ENCODE measurements at regions not wholly inside any gene's neighbourhood (a gene's known extent, or its start where the extent isn't known, plus 50 kb on each side); places are given as distances from the start of the nearest gene placed in this dataset.
"Not testable (repeated sequence)": the region's sequence is repeated elsewhere in the genome, so short reads cannot be mapped to it uniquely, and the experiment has no call there.

GRCh38 chr18:5830902-5831301, 64.4 kb downstream of the TMEM200C start:
- H3K9me3 Mint-ChIP-seq; H3K4me3 Mint-ChIP-seq; H3K27me3 Mint-ChIP-seq; H3K36me3 Mint-ChIP-seq (ENCODE audit: low read depth); H3K27ac Mint-ChIP-seq; H3K4me1 Mint-ChIP-seq (ENCODE audit: low read depth): not testable (repeated sequence)

GRCh38 chr18:5828913-5829312, 66.4 kb downstream of the TMEM200C start:
- H3K4me1 Mint-ChIP-seq (ENCODE audit: low read depth): no peaks in the 10 kb centered on the region
- peaks cover 4% of the 10 kb centered on the region for H3K27me3 Mint-ChIP-seq
- H3K27ac Mint-ChIP-seq: no peak overlapping the region
- no peaks in the 10 kb centered on the region for H3K36me3 Mint-ChIP-seq (ENCODE audit: low read depth)
- H3K9me3 Mint-ChIP-seq: no peaks in the 10 kb centered on the region
- no peak overlapping the region for H3K4me3 Mint-ChIP-seq

GRCh38 chr18:5825663-5826062, 69.7 kb downstream of the TMEM200C start:
- no peaks in the 10 kb centered on the region for H3K4me1 Mint-ChIP-seq (ENCODE audit: low read depth)

GRCh38 chr18:5824370-5824984, 70.8 kb downstream of the TMEM200C start:
- H3K27ac Mint-ChIP-seq: no peak overlapping the region
- H3K4me3 Mint-ChIP-seq: no peak overlapping the region
- H3K4me1 Mint-ChIP-seq (ENCODE audit: low read depth): no peaks in the 10 kb centered on the region
- no peaks in the 10 kb centered on the region for H3K9me3 Mint-ChIP-seq
- no peaks in the 10 kb centered on the region for H3K27me3 Mint-ChIP-seq
- no peaks in the 10 kb centered on the region for H3K36me3 Mint-ChIP-seq (ENCODE audit: low read depth)

More at GRCh38 chr18:5825663-5826062, 69.7 kb downstream of the TMEM200C start:
- no peak overlapping the region for H3K27ac Mint-ChIP-seq
- H3K4me3 Mint-ChIP-seq: no peak overlapping the region
- no peaks in the 10 kb centered on the region for H3K36me3 Mint-ChIP-seq (ENCODE audit: low read depth)
- no peaks in the 10 kb centered on the region for H3K27me3 Mint-ChIP-seq
- no peaks in the 10 kb centered on the region for H3K9me3 Mint-ChIP-seq

GRCh38 chr18:5817816-5818215, 77.5 kb downstream of the TMEM200C start:
- H3K27ac Mint-ChIP-seq: no peak overlapping the region
- H3K9me3 Mint-ChIP-seq: peaks cover 4% of the 10 kb centered on the region
- H3K4me1 Mint-ChIP-seq (ENCODE audit: low read depth): no peaks in the 10 kb centered on the region
- no peak overlapping the region for H3K4me3 Mint-ChIP-seq
- H3K27me3 Mint-ChIP-seq: peaks cover 3% of the 10 kb centered on the region
- no peaks in the 10 kb centered on the region for H3K36me3 Mint-ChIP-seq (ENCODE audit: low read depth)

- H3K4me1 Mint-ChIP-seq (ENCODE audit: low read depth): no peaks in the 10 kb centered on the region
- H3K27ac Mint-ChIP-seq: no peak overlapping the region
- peaks cover 18% of the 10 kb centered on the region for H3K9me3 Mint-ChIP-seq
- no peak overlapping the region for H3K4me3 Mint-ChIP-seq
- no peaks in the 10 kb centered on the region for H3K36me3 Mint-ChIP-seq (ENCODE audit: low read depth)
- peaks cover 8% of the 10 kb centered on the region for H3K27me3 Mint-ChIP-seq
Measured at GRCh38 chr18:5806860-5807259, 88.5 kb downstream of the TMEM200C start.

GRCh38 chr18:5787936-5788335, 107.4 kb downstream of the TMEM200C start:
- H3K4me3 Mint-ChIP-seq: no peak overlapping the region
- peaks cover 11% of the 10 kb centered on the region for H3K9me3 Mint-ChIP-seq
- H3K27me3 Mint-ChIP-seq: no peaks in the 10 kb centered on the region
- no peaks in the 10 kb centered on the region for H3K4me1 Mint-ChIP-seq (ENCODE audit: low read depth)
- H3K36me3 Mint-ChIP-seq (ENCODE audit: low read depth): no peaks in the 10 kb centered on the region
- no peak overlapping the region for H3K27ac Mint-ChIP-seq

GRCh38 chr18:5779922-5780321, 115.4 kb downstream of the TMEM200C start:
- Mint-ChIP-seq H3K27me3 (peaks cover 5% of the 10 kb centered on the region), H3K9me3 (peaks cover 5% of the 10 kb centered on the region), H3K4me3 (no peak overlapping the region), H3K36me3 (ENCODE audit: low read depth) (no peaks in the 10 kb centered on the region), H3K4me1 (ENCODE audit: low read depth) (no peaks in the 10 kb centered on the region), H3K27ac (no peak overlapping the region)

GRCh38 chr18:5772306-5773105, 122.8 kb downstream of the TMEM200C start:
- Mint-ChIP-seq H3K36me3 (ENCODE audit: low read depth) (no peaks in the 10 kb centered on the region), H3K27me3 (no peaks in the 10 kb centered on the region), H3K4me1 (ENCODE audit: low read depth) (no peaks in the 10 kb centered on the region), H3K4me3 (no peak overlapping the region), H3K27ac (no peak overlapping the region), H3K9me3 (no peaks in the 10 kb centered on the region)

GRCh38 chr18:5771343-5771742, 124.0 kb downstream of the TMEM200C start:
- H3K27me3 Mint-ChIP-seq: peaks cover 4% of the 10 kb centered on the region
- no peaks in the 10 kb centered on the region for H3K9me3 Mint-ChIP-seq
- no peaks in the 10 kb centered on the region for H3K4me1 Mint-ChIP-seq (ENCODE audit: low read depth)
- no peak overlapping the region for H3K4me3 Mint-ChIP-seq
- H3K36me3 Mint-ChIP-seq (ENCODE audit: low read depth): no peaks in the 10 kb centered on the region
- H3K27ac Mint-ChIP-seq: no peak overlapping the region

GRCh38 chr18:5770176-5770575, 125.1 kb downstream of the TMEM200C start:
- Mint-ChIP-seq H3K4me1 (ENCODE audit: low read depth) (no peaks in the 10 kb centered on the region), H3K36me3 (ENCODE audit: low read depth) (no peaks in the 10 kb centered on the region), H3K27me3 (peaks cover 10% of the 10 kb centered on the region), H3K27ac (no peak overlapping the region), H3K9me3 (no peaks in the 10 kb centered on the region), H3K4me3 (no peak overlapping the region)

GRCh38 chr18:5768454-5768853, 126.9 kb downstream of the TMEM200C start:
- H3K4me3 Mint-ChIP-seq: no peak overlapping the region
- no peak overlapping the region for H3K27ac Mint-ChIP-seq
- no peaks in the 10 kb centered on the region for H3K9me3 Mint-ChIP-seq
- H3K4me1 Mint-ChIP-seq (ENCODE audit: low read depth): no peaks in the 10 kb centered on the region
- no peaks in the 10 kb centered on the region for H3K36me3 Mint-ChIP-seq (ENCODE audit: low read depth)
- H3K27me3 Mint-ChIP-seq: peaks cover 10% of the 10 kb centered on the region

GRCh38 chr18:5759194-5759593, 136.1 kb downstream of the TMEM200C start:
- no peaks in the 10 kb centered on the region for H3K36me3 Mint-ChIP-seq (ENCODE audit: low read depth)
- peaks cover 8% of the 10 kb centered on the region for H3K27me3 Mint-ChIP-seq

GRCh38 chr18:5756823-5757222, 138.5 kb downstream of the TMEM200C start:
- Mint-ChIP-seq H3K9me3 (no peaks in the 10 kb centered on the region), H3K36me3 (ENCODE audit: low read depth) (no peaks in the 10 kb centered on the region), H3K4me3 (no peak overlapping the region), H3K27me3 (peaks cover 13% of the 10 kb centered on the region), H3K4me1 (ENCODE audit: low read depth) (no peaks in the 10 kb centered on the region), H3K27ac (no peak overlapping the region)

More at GRCh38 chr18:5759194-5759593, 136.1 kb downstream of the TMEM200C start:
- Mint-ChIP-seq H3K4me1 (ENCODE audit: low read depth) (no peaks in the 10 kb centered on the region), H3K27ac (no peak overlapping the region), H3K9me3 (no peaks in the 10 kb centered on the region), H3K4me3 (no peak overlapping the region)

GRCh38 chr18:5747678-5748077, 147.6 kb downstream of the TMEM200C start:
- no peak overlapping the region for H3K4me3 Mint-ChIP-seq
- H3K36me3 Mint-ChIP-seq (ENCODE audit: low read depth): no peaks in the 10 kb centered on the region
- H3K27ac Mint-ChIP-seq: no peak overlapping the region
- no peaks in the 10 kb centered on the region for H3K27me3 Mint-ChIP-seq
- no peaks in the 10 kb centered on the region for H3K9me3 Mint-ChIP-seq
- H3K4me1 Mint-ChIP-seq (ENCODE audit: low read depth): no peaks in the 10 kb centered on the region

- H3K27me3 Mint-ChIP-seq: peaks cover 2% of the 10 kb centered on the region
- no peak overlapping the region for H3K4me3 Mint-ChIP-seq
- H3K9me3 Mint-ChIP-seq: no peaks in the 10 kb centered on the region
- no peak overlapping the region for H3K27ac Mint-ChIP-seq
- no peaks in the 10 kb centered on the region for H3K36me3 Mint-ChIP-seq (ENCODE audit: low read depth)
- H3K4me1 Mint-ChIP-seq (ENCODE audit: low read depth): no peaks in the 10 kb centered on the region
Measured at GRCh38 chr18:5746844-5747243, 148.5 kb downstream of the TMEM200C start.

All from stimulated activated naive CD8-positive, alpha-beta T cell treated with anti-CD3 and anti-CD28 coated beads, Interleukin-15, Interleukin-2, amounts not matched to agents 100 ng/mL and 50 ng/mL, for 24 hours (primary cell).